Germinal center (tissue), 1 donor: ENCODE measurements at regions not wholly inside any gene's neighbourhood (a gene's known extent, or its start where the extent isn't known, plus 50 kb on each side); places are given as distances from the start of the nearest gene placed in this dataset.

Experiments
- DNase-seq: peaks from one replicate; pipeline ENCODE4 v3.0.0; 2012; ENCODE audit warnings: mixed read lengths, low spot score

- DNase-seq = no peak
These were observed 81.7 kb upstream of the HMHB1 start for GRCh38 chr5:143730112-143730801.

- no peak for DNase-seq
These were observed 82.5 kb upstream of the HMHB1 start for GRCh38 chr5:143729334-143729946.

DNA sequence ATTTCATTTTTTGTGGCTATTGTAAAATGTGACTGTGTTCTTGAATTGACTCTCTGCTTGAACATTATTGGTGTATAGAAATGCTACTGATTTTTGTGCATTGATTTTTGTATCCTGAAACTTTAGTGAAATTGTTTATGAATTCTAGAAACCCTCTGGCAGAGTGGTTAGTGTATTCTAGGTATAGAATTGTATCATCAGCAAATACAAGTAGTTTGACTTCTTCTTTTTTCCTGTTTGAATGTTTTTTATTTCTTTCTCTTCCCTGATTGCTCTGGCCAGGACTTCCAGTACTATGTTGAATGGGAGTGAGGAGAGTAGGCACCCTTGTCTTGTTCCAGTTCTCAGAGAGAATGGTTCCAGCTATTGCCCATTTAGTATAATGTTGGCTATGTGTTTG, 88.8 kb upstream of the HMHB1 start:
- DNase-seq = no peak

GRCh38 chr5:143721925-143722324, 90.0 kb upstream of the HMHB1 start:
- no peak for DNase-seq

GRCh38 chr5:143720689-143721088, 91.3 kb upstream of the HMHB1 start:
- DNase-seq = no peak

DNA sequence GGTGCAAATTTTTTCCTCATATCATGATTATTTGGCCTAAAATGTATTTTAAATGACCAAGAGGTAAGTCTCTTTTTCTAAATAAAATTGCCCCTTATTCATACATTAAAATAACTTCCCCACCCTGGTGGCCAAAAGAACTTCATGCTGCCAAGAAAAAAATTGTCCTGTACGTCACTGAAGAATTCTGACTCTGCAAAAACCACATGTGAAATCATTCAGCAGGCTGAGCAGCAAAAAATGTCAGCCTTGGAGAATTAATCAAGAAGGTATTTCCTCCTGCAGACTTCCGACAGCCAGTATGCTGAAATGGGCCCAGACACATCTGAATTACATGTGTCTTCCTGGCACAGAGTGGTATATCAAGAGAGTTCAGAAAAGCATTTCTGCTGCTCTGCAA, 94.6 kb upstream of the HMHB1 start:
- no peak for DNase-seq

DNA sequence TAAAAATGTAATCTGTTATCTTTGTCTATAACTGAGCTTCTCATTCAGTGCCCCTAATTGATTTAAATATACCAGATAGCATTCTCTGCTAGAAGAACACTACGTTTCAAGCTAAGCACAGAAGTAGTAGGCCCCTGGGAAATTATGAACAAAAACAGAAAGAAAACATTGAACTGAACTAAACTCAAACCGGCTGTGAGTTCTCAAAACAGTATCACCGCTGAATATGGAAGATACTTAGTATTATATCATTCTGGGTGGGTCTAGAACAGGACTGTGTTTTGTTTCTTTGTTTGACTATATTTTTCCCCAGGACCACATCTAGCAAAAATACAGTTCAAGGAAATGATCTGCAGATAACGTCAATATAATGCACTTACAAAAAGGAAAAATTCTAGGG, 95.1 kb upstream of the HMHB1 start:
- DNase-seq = no peak

- no peak for DNase-seq
These were observed 96.3 kb upstream of the HMHB1 start for GRCh38 chr5:143715616-143716015.

- peak; percentile 6 for DNase-seq
These were observed 97.3 kb upstream of the HMHB1 start for GRCh38 chr5:143714629-143715028.

DNA sequence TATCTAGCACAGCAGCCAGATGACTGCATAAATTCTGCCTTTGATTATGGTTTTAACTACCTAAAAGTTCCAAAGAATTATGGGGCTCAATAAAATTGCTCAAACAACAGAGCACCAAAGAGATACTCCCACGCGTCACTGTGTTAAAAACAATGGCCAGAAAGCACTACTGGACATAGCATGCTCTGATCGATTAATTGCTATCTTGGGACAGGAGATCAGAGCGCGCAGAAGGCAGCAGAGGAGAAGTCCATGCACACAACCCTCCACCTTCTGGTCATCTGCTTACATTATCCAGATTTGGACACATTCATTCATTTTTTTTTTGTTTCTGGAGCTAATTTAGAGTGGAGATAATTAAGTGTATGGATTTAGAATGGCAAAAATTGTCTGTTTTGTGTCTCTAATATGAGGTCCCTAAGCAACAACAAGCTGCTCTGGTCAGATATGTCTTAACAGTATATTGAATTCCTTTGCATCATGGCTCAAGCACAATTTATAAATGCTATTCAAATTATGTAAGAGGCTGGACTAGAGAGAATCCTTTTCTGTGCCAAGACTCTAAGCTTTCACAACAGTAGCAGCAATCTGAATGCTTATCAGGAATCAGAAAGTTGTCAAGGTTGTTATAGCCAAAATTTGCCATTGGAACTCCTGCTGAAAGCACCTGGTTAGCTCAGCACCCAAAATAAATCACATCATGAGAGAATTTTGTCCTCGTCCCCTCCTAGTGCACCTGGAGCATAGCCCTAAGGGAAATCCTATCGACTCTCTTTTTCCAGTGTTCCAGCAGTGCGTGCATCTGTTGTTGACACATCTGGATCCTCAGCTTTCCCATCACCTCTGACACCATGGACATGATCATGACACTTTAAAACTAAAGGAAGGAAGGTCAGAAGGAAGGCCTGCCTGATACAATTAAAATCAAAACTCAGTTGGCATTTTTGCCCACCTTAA, 98.6 kb upstream of the HMHB1 start:
- DNase-seq = no peak

DNA sequence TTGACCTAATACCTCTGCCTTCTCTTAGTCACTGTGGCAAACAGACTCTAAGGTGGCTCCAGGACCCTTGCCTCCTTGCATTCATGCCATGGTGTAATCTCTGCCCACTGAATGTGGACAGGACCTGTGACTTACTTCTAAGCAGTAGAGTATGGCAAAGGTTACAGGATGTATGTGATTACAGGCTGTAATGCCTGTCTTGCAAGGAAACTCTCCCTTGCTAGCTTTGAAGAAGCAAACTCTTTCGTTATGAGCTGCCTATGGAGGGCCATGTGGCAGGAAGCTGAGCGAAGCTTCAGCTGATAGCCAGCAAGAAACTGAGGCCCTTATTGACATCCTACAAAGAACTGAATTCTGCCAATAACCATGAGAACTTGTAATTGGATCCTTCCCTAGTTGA, 103.3 kb upstream of the HMHB1 start:
- no peak for DNase-seq

DNA sequence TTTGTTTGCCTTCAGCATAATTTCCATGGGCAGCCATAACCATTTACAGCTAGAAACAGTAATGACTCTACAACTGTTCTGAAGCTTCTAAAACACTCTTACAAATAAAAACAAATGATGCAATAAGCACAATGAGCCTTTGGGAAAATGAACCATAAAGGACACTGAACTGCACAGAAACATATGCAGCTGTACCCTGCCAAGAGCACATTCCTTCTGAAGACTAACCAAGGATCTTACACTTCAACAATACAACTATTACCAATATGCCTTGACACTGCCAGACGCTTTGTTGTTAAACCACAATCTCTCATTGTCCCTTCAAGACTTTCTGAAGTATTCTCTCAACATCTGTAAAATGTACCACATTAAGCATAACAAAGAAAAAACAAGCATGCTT, 104.2 kb upstream of the HMHB1 start:
- no peak for DNase-seq

DNA sequence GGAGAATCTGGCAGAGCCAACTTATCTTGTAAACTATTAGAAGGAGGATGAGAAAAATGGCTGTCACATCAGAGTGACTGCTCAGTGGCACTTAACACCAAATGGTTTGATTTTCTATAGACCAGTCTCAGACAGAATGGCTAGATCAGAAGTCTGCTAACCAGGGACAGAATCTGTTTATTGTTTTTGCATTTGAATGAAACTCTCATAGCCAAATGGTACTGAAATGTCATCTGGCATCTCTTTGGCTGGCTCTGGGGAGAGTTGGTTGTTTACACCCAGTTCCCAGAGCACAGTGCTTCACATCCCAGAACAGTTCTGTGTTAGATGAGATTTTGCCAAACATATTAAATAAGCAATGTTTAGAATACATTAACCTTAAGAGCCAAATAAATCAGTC, 106.6 kb upstream of the HMHB1 start:
- DNase-seq = no peak

GRCh38 chr5:143703659-143704058, 108.3 kb upstream of the HMHB1 start:
- DNase-seq = no peak

DNA sequence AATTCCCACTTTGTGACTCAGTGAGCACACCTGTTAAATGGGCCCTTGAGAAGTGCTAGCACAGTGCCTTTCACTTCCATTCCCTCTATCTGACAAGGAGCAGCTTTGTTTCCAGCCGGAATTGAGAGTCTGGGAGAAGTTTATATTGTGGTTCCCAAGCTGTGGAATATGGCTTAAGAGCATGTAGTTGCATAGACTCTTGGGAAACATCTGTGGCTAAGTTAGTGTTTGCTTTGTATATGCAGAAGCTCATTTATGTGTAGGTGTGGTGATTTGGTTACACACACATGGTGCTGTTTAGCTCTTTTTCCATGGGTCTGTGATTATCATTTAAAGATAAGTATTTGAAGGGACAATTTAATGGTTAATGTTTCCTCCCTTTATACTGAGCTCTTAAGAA, 110.5 kb upstream of the HMHB1 start:
- DNase-seq = no peak

GRCh38 chr5:143700994-143701393, 111.0 kb upstream of the HMHB1 start:
- DNase-seq = no peak

DNA sequence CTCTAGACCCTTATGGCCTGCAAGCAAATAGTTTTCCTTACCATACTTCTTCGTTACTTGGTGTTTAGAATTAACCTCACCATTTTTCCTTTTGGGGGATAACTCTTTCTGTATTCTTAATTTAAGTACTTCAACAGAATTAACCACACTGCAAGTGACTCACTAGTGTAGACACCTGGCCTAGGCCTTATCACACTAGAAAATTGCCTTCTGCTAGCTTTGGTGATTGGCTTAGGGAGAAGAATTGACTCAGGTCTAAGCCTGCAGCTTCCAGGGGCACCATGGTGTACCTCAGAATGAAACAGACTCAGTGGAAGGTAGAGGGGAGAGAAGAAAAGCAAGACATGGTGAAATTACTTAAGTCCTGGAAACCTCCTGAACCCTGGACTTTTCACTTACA, 112.8 kb upstream of the HMHB1 start:
- DNase-seq = no peak

GRCh38 chr5:143698574-143698973, 113.4 kb upstream of the HMHB1 start:
- no peak for DNase-seq

- DNase-seq = no peak
These were observed 115.0 kb upstream of the HMHB1 start for GRCh38 chr5:143696921-143697320.

DNA sequence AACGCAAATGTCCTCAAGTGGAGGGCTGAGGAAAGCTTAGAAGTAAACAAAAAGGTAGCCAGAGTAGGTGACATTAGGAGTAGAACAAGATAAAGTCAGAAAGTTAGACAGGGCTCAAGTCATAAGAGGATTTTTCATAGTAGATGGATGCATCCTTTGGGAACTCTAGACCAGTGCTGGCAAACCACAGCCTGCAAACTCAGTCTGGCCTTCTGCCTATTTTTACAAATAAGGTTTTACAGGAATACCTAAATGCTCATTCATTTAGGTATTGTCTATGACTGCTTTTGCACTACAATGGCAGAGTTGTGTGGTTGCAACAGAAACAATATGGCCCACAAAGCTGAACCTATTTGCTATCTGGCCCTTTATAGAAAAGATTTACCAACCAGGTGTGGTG, 116.0 kb upstream of the HMHB1 start:
- no peak for DNase-seq

DNA sequence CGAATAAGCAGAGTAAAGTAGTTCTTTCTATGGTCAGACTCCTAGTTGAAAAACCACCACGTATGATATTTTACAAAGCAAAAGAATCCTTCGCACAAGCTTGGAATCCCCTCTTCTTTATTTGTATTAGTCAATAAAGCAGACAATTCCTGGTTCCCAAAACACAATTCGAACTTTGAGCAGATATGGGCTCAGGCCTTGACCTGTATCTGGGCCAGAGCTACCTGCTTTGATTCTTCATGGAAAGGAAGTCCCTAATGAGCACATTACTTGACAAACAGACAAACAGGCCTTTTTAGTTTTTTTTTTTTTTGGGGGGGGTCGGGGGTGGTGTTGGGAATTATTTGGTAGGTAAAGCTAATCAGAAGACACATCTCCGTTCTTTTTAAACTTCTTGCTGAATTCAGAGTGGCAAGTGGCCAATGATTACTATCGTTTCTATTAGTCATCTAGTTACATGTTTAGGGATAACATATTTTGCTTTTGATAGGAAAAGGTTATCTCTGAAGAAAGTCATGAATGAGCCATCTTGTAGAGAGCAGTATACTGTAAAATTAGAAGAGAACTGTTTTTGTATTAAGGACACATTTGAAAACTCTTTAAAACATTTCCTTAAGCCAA, 116.6 kb upstream of the HMHB1 start:
- no peak for DNase-seq

- no peak for DNase-seq
These were observed 117.6 kb upstream of the HMHB1 start for GRCh38 chr5:143694357-143694756.
